Progenitor cell of endocrine pancreas (in vitro differentiated cells): ENCODE measurements at regions not wholly inside any gene's neighbourhood (a gene's known extent, or its start where the extent isn't known, plus 50 kb on each side); places are given as distances from the start of the nearest gene placed in this dataset.

Experiments
- DNase-seq: peaks from one replicate; pipeline ENCODE4 v3.0.0; 2021; ENCODE audit warnings: low spot score; ENCODE audit not compliant: unreplicated experiment
- H3K27ac Mint-ChIP-seq: 2 replicates; pipeline ENCODE4 v1.8.0; 2021; ENCODE audit warnings: mild to moderate bottlenecking, moderate library complexity, mixed read lengths
- H3K27me3 Mint-ChIP-seq: 2 replicates; pipeline ENCODE4 v1.8.0; 2021; ENCODE audit warnings: mixed read lengths
- H3K36me3 Mint-ChIP-seq: 2 replicates; pipeline ENCODE4 v1.8.0; 2022; ENCODE audit warnings: mixed read lengths; ENCODE audit not compliant: insufficient read depth
- H3K4me1 Mint-ChIP-seq: 2 replicates; pipeline ENCODE4 v1.8.0; 2021; ENCODE audit warnings: low read depth, mixed read lengths
- H3K4me3 Mint-ChIP-seq: 2 replicates; pipeline ENCODE4 v1.8.0; 2021; ENCODE audit warnings: low read depth, mild to moderate bottlenecking, moderate library complexity, mixed read lengths
- H3K9me3 Mint-ChIP-seq: 2 replicates; pipeline ENCODE4 v1.8.0; 2021; ENCODE audit warnings: low read depth, mixed read lengths
- TF ChIP-seq, protein P1 (sequence below): fragments of 200-600 bp; sonication (generic); IDR thresholded peaks from one replicate; pipeline ENCODE4 v1.5.0; 2021; ENCODE audit warnings: antibody characterized with exemption, mild to moderate bottlenecking; ENCODE audit not compliant: unreplicated experiment

GRCh38 chr7:19333706-19334105 is 188.5 kb upstream of the FERD3L start:
- no peaks in the 10 kb centered on the region for H3K36me3 Mint-ChIP-seq
- no peaks in the 10 kb centered on the region for H3K9me3 Mint-ChIP-seq
- H3K27ac Mint-ChIP-seq, result peak overlapping the region; percentile 50
- TF ChIP-seq, protein P1, sequence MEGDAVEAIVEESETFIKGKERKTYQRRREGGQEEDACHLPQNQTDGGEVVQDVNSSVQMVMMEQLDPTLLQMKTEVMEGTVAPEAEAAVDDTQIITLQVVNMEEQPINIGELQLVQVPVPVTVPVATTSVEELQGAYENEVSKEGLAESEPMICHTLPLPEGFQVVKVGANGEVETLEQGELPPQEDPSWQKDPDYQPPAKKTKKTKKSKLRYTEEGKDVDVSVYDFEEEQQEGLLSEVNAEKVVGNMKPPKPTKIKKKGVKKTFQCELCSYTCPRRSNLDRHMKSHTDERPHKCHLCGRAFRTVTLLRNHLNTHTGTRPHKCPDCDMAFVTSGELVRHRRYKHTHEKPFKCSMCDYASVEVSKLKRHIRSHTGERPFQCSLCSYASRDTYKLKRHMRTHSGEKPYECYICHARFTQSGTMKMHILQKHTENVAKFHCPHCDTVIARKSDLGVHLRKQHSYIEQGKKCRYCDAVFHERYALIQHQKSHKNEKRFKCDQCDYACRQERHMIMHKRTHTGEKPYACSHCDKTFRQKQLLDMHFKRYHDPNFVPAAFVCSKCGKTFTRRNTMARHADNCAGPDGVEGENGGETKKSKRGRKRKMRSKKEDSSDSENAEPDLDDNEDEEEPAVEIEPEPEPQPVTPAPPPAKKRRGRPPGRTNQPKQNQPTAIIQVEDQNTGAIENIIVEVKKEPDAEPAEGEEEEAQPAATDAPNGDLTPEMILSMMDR, result no peak
- DNase-seq, result no peak
- H3K4me1 Mint-ChIP-seq, result peaks cover 7% of the 10 kb centered on the region
- H3K27me3 Mint-ChIP-seq, result no peaks in the 10 kb centered on the region
- no peak overlapping the region for H3K4me3 Mint-ChIP-seq

GRCh38 chr7:19327018-19327417 is 181.8 kb upstream of the FERD3L start:
- Mint-ChIP-seq H3K27ac (no peak overlapping the region), H3K4me3 (no peak overlapping the region), H3K4me1 (peaks cover 7% of the 10 kb centered on the region), H3K9me3 (no peaks in the 10 kb centered on the region), H3K27me3 (no peaks in the 10 kb centered on the region), H3K36me3 (no peaks in the 10 kb centered on the region)
- no peak for DNase-seq
- TF ChIP-seq, protein P1, result no peak

- Mint-ChIP-seq H3K27me3 (no peaks in the 10 kb centered on the region), H3K27ac (no peak overlapping the region), H3K4me1 (no peaks in the 10 kb centered on the region), H3K9me3 (no peaks in the 10 kb centered on the region), H3K36me3 (no peaks in the 10 kb centered on the region), H3K4me3 (no peak overlapping the region)
- TF ChIP-seq, protein P1, result no peak
- no peak for DNase-seq
Observed at GRCh38 chr7:19322002-19322401, 176.8 kb upstream of the FERD3L start.

DNA sequence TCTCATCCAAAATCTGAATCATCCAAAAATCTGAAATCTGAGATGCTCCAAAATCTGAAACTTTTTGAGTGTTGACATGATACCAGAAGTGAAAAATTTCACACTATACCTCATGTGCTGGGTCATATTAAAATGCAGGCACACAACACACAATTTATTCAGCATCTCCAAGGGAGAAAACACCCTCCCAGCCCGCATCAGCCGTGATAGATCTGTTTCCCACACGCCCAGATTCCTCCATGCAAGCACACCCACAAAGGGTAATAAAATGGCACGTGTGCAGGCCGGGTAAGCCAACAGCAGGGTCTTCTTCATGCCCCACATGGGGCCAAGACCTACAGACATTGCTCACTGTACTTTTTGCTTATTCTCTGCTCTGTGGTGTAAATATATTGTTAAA is 173.1 kb upstream of the FERD3L start:
- no peak for DNase-seq
- no peaks in the 10 kb centered on the region for H3K27me3 Mint-ChIP-seq
- TF ChIP-seq, protein P1, result no peak
- H3K4me1 Mint-ChIP-seq, result no peaks in the 10 kb centered on the region
- H3K9me3 Mint-ChIP-seq, result no peaks in the 10 kb centered on the region
- H3K36me3 Mint-ChIP-seq, result no peaks in the 10 kb centered on the region
- no peak overlapping the region for H3K27ac Mint-ChIP-seq
- no peak overlapping the region for H3K4me3 Mint-ChIP-seq

DNA sequence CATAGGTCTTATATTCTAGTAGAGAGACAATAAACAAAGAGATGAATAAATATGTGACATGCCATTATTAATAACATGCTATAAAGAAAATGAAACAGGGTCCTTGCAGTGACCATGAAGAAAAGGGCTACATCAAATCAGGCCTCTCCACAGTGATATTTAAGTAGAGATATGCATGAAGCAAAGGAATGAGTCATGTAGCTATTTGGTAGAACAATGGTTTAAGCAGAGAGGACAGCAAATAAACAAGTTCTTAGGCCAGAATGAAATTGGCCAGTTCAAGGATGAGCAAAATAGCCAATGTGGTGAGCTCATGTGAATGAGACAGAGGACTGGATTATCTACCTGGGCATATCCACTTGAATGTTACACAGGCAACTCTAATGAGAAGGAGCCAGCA is 172.2 kb upstream of the FERD3L start:
- TF ChIP-seq, protein P1, result no peak
- Mint-ChIP-seq H3K4me1 (no peaks in the 10 kb centered on the region), H3K27ac (no peak overlapping the region), H3K4me3 (no peak overlapping the region), H3K9me3 (no peaks in the 10 kb centered on the region), H3K36me3 (no peaks in the 10 kb centered on the region), H3K27me3 (no peaks in the 10 kb centered on the region)
- no peak for DNase-seq
